ENCODE measurements at regions not wholly inside any gene's neighbourhood (a gene's known extent, or its start where the extent isn't known, plus 50 kb on each side); places are given as distances from the start of the nearest gene placed in this dataset.

DNA sequence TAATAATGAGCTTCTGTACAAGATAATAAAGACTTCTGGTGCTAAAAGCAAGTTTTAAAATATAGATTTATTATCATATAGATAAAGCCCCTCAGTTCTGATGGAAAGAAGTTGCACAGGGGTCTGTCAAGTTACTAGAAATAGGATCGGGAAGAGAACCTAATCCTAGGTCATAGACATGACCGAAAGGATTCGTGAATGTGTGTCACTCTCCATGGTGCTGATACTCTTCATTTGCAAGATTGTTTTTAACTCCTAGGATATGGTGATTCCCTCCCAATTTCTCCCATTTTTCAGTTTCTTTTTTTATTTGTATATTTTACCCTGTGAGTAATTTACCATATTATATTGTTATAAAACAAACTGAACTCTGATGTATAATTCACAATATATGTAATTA is 58.9 kb upstream of the CTNNA2 start:
- intact Hi-C loops (cut with micrococcal nuclease): no loop called here
- Mint-ChIP-seq H3K36me3 (ENCODE audit: low read depth) (no peaks in the 10 kb centered on the region), H3K9me3 (peaks cover 13% of the 10 kb centered on the region), H3K27ac (no peak overlapping the region), H3K4me3 (ENCODE audit: low read depth) (no peak overlapping the region), H3K27me3 (ENCODE audit: low read depth) (no peaks in the 10 kb centered on the region), H3K4me1 (ENCODE audit: low read depth) (no peaks in the 10 kb centered on the region)
- DNase-seq (ENCODE audit: low spot score): no peak

DNA sequence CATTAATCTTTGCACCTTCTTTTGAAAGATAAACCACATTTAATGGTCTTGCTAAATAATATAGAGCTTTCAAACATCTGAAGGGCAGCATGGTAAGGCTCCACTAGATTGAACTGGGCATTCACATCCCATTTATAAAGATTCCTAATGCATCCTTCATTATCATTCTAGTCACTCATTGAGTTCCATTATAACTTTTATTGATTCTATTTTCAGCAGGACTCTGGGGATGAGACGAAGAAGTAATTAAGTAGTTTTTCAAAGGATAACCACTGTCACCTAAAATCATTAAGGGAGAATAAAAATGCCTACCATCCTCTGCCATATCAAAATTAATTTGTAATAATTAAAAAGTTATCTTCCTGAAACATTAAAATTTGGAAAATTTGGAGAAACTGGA is 60.2 kb upstream of the CTNNA2 start:
- Mint-ChIP-seq H3K9me3 (peaks cover 19% of the 10 kb centered on the region), H3K36me3 (ENCODE audit: low read depth) (no peaks in the 10 kb centered on the region), H3K27me3 (ENCODE audit: low read depth) (no peaks in the 10 kb centered on the region), H3K4me3 (ENCODE audit: low read depth) (no peak overlapping the region), H3K27ac (no peak overlapping the region), H3K4me1 (ENCODE audit: low read depth) (no peaks in the 10 kb centered on the region)
- no peak for DNase-seq (ENCODE audit: low spot score)
- intact Hi-C loops (cut with micrococcal nuclease): no loop called here

DNA sequence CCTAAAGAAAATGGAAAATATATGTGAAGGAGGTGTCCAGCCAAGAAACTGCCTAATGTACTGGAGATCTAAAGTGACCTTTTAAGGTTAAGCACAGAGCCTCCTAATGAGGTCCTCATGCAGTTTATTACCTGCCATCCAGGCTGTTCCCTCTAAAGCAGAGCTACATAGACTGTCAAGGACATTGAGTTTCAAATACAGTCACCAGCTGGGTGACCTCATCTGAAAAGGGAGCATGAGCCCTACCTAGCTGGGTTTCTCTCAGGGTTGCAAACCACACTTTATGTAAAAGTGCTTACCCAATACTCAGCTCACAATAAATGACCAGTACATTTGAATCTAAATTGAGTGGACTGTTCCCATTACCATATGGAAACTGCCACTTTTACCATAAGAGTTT is 65.4 kb upstream of the CTNNA2 start:
- Mint-ChIP-seq H3K27me3 (ENCODE audit: low read depth) (no peaks in the 10 kb centered on the region), H3K9me3 (peaks cover 23% of the 10 kb centered on the region), H3K27ac (no peak overlapping the region), H3K4me1 (ENCODE audit: low read depth) (no peaks in the 10 kb centered on the region), H3K4me3 (ENCODE audit: low read depth) (no peak overlapping the region), H3K36me3 (ENCODE audit: low read depth) (no peaks in the 10 kb centered on the region)
- intact Hi-C loops (cut with micrococcal nuclease): no loop called here
- DNase-seq (ENCODE audit: low spot score): no peak

DNA sequence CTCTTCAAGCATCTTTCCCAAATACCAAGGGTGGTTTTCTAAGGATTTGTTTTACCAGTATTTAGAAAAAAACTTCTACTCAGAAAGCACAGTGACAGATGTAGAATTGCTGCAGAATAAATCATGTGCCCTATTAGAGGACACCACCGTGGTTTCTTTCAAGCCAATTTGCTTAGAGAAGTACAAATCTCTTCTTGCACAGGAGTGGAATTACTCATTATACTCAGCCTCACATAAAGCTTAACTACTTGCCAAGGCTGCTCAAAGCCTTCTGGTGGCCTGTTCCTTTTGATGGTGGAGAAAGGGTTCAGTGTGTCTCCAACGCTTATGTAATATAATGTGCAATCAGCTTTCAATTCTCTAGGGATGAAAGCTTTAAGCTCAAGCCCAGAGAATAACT is 66.5 kb upstream of the CTNNA2 start:
- DNase-seq (ENCODE audit: low spot score): no peak
- Mint-ChIP-seq H3K4me3 (ENCODE audit: low read depth) (no peak overlapping the region), H3K27ac (no peak overlapping the region), H3K27me3 (ENCODE audit: low read depth) (no peaks in the 10 kb centered on the region), H3K9me3 (peaks cover 26% of the 10 kb centered on the region), H3K4me1 (ENCODE audit: low read depth) (no peaks in the 10 kb centered on the region), H3K36me3 (ENCODE audit: low read depth) (no peaks in the 10 kb centered on the region)
- intact Hi-C loops (cut with micrococcal nuclease): no loop called here

DNA sequence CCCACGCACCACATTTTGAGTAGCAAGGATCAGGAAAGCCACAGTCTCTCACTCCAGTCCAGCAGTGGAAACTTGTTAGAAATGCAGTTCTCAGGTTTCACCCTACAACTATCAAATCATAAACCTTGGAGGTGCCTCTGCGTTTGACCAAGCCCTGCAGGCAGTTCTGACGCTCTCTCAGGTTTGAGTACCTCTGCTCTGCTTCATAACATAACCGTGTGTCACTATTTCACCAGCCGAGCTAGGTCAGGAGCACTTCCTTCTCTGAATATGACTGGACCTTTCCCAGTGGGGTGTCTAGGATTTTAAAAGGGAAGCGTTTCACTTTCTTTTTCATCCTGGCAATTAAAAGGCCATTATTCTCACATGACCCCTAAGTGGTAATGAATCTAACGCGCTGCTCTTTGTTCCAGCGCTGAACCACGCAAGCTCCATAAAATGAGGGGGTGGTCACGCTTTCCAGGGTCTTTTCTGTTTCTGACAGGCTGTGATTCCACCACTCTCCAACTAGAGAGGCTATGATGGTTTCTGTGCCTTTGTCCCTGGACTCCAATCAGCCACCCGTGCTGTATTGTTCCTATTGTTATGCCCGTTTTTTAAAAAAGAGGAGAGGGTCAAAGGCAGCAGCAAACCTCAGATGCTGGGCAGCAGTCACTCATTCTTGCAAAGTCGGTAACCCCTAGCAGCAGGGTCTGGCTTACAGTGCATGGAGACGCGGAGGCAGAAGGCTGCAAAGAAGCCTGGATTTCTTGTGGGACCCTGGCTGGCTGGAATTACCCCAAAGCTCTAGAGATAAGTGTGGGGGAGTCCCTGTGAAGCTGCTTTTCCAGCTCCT is 75.2 kb upstream of the CTNNA2 start:
- intact Hi-C loops (cut with micrococcal nuclease): no loop called here
- H3K9me3 Mint-ChIP-seq: peaks cover 26% of the 10 kb centered on the region
- H3K27ac Mint-ChIP-seq: no peak overlapping the region
- no peaks in the 10 kb centered on the region for H3K27me3 Mint-ChIP-seq (ENCODE audit: low read depth)
- DNase-seq (ENCODE audit: low spot score): no peak
- H3K4me1 Mint-ChIP-seq (ENCODE audit: low read depth): no peaks in the 10 kb centered on the region
- H3K4me3 Mint-ChIP-seq (ENCODE audit: low read depth): no peak overlapping the region
- no peaks in the 10 kb centered on the region for H3K36me3 Mint-ChIP-seq (ENCODE audit: low read depth)

DNA sequence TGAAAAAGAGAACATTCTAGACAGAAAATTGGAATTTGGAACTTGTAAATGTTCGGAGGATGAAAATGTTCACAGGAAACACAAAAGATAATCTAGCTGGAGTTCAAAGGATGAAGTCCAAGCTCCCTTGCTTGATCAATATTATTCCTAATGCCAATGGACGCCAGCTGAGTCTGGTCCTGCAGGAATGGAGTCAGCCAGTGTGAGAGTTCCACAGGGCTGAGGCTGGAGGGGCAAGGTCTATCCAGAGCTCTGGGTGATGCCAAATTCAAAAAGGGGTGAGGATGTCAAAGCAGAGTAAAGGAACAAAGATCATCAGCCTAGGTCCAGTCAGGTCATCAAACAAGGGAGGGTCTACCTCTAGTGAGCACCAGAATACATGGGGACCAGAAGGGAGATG is 78.5 kb upstream of the CTNNA2 start:
- Mint-ChIP-seq H3K9me3 (peaks cover 22% of the 10 kb centered on the region), H3K4me1 (ENCODE audit: low read depth) (no peaks in the 10 kb centered on the region), H3K36me3 (ENCODE audit: low read depth) (no peaks in the 10 kb centered on the region), H3K4me3 (ENCODE audit: low read depth) (no peak overlapping the region), H3K27ac (no peak overlapping the region), H3K27me3 (ENCODE audit: low read depth) (no peaks in the 10 kb centered on the region)
- DNase-seq (ENCODE audit: low spot score): no peak
- intact Hi-C loops (cut with micrococcal nuclease): no loop called here

DNA sequence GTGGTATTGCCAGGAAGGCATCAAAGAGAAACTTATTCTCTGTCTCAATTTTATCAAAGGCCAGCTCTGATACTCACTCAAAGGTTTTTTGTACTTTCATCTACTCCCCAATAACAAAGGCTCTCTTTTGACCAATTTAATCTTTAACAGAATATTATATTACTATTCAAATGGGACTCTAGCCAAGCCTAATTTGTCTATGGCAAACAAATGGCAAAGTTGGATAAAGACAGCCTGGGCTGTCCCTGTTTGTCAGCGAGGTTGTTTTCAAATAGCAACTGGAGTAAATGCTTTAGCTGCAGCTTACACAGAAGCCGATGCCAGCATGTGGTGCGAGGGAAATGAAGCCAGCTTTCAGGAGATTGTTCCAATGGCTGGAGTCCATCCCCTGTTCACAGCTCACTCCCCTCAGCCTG is 80.1 kb upstream of the CTNNA2 start:
- H3K4me1 Mint-ChIP-seq (ENCODE audit: low read depth): no peaks in the 10 kb centered on the region
- H3K27ac Mint-ChIP-seq: no peak overlapping the region
- intact Hi-C loops (cut with micrococcal nuclease): no loop called here
- DNase-seq (ENCODE audit: low spot score): no peak
- H3K9me3 Mint-ChIP-seq: peaks cover 21% of the 10 kb centered on the region
- no peaks in the 10 kb centered on the region for H3K36me3 Mint-ChIP-seq (ENCODE audit: low read depth)
- H3K27me3 Mint-ChIP-seq (ENCODE audit: low read depth): no peaks in the 10 kb centered on the region
- H3K4me3 Mint-ChIP-seq (ENCODE audit: low read depth): no peak overlapping the region

DNA sequence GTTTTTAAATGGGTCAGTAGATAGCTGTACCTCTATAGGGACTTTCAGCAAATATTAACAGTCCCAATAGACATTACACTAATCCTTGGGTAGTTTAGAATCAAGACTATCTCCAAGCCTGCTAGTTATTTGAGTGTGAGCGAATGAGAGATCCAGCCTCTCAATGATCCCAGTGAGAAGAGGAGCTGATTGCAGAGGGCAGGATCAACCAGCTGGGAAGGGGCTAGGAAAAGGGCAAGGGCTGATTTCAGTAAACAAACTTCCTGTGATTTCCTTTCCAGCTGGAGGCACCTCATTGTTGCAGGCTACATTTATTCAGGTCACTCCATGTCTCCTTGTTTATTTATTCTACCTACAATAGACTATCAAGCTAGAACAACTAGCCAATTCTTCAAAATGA is 84.1 kb upstream of the CTNNA2 start:
- intact Hi-C loops (cut with micrococcal nuclease): no loop called here
- H3K27me3 Mint-ChIP-seq (ENCODE audit: low read depth): no peaks in the 10 kb centered on the region

DNA sequence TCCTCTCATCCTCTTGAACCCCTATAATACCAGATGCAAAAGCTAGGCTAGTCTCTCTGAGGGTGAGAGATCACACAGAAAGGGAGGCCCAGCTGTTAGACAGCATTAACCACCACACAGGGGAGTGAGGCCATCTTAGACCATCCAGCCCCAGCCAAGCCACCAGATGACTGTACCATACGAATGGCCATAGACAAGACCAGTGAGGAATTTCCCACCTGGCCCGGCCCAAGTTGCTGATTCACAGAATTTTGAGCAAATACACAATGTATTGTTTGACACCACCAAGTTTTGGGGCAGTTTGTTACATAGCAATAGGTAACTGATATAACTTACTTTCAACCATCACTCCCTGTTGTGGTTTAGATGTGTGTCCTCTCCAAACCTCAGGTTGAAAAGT is 98.2 kb upstream of the CTNNA2 start:
- no peak for DNase-seq (ENCODE audit: low spot score)
- H3K9me3 Mint-ChIP-seq: peaks cover 39% of the 10 kb centered on the region
- H3K27ac Mint-ChIP-seq: no peak overlapping the region
- no peaks in the 10 kb centered on the region for H3K4me1 Mint-ChIP-seq (ENCODE audit: low read depth)
- intact Hi-C loops (cut with micrococcal nuclease): no loop called here
- no peak overlapping the region for H3K4me3 Mint-ChIP-seq (ENCODE audit: low read depth)
- H3K36me3 Mint-ChIP-seq (ENCODE audit: low read depth): no peaks in the 10 kb centered on the region
- H3K27me3 Mint-ChIP-seq (ENCODE audit: low read depth): no peaks in the 10 kb centered on the region

More for the DNA sequence above, 84.1 kb upstream of the CTNNA2 start:
- Mint-ChIP-seq H3K36me3 (ENCODE audit: low read depth) (no peaks in the 10 kb centered on the region), H3K4me1 (ENCODE audit: low read depth) (no peaks in the 10 kb centered on the region), H3K27ac (no peak overlapping the region), H3K4me3 (ENCODE audit: low read depth) (no peak overlapping the region), H3K9me3 (peaks cover 13% of the 10 kb centered on the region)
- no peak for DNase-seq (ENCODE audit: low spot score)

DNA sequence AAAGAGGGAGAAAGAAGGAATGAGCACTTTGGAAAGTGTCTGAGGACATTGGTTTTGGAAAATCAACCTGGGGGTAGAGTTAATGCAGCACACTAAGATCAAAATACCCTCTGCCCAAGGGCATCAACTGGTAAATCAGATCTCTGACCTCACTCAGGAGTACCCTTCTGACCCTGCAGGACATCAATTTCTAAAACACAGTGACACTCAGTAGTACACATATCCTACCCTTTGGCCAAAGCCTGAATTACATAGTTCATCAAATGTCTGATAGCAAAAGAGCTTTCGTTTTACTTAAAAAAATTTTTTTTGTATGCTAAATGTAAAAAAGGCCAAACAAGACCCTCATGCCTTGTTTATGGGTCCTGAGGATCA is 118.4 kb upstream of the CTNNA2 start:
- Mint-ChIP-seq H3K36me3 (ENCODE audit: low read depth) (no peaks in the 10 kb centered on the region), H3K4me3 (ENCODE audit: low read depth) (no peak overlapping the region), H3K4me1 (ENCODE audit: low read depth) (no peaks in the 10 kb centered on the region), H3K9me3 (peaks cover 30% of the 10 kb centered on the region), H3K27ac (no peak overlapping the region), H3K27me3 (ENCODE audit: low read depth) (no peaks in the 10 kb centered on the region)
- intact Hi-C loops (cut with micrococcal nuclease): no loop called here
- DNase-seq (ENCODE audit: low spot score): no peak

DNA sequence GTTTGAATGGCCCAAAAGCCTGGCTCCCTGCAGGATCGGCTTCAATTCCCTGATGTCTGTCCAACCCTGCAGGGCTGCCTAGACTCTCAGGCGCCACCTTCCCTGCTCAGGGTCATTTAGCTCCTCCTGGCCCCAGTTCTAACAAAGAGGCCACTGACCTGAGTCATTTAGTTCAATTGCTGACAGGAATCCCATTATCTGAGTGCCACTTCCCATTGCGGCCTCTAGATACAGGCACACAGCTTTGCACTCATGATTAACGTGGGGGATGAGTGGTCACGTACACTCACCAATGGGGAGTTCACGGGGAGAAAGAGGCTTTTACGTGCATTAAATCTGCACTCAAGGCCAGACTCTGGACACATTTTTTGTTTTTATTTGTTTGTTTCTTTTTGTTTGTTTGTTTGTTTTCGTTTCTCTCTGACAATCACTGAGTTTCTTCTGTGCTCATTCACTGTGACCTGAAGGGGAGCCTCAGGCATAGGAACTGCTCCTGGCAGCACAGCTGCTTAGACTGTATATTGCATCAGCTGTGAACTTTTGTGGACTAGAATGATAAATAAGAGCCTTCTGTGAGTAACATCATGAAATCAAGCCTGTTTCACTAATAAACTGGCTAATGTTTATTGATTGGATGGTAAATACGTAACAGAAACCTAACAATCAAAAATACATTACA is 118.9 kb upstream of the CTNNA2 start:
- Mint-ChIP-seq H3K4me3 (ENCODE audit: low read depth) (no peak overlapping the region), H3K36me3 (ENCODE audit: low read depth) (no peaks in the 10 kb centered on the region)

DNA sequence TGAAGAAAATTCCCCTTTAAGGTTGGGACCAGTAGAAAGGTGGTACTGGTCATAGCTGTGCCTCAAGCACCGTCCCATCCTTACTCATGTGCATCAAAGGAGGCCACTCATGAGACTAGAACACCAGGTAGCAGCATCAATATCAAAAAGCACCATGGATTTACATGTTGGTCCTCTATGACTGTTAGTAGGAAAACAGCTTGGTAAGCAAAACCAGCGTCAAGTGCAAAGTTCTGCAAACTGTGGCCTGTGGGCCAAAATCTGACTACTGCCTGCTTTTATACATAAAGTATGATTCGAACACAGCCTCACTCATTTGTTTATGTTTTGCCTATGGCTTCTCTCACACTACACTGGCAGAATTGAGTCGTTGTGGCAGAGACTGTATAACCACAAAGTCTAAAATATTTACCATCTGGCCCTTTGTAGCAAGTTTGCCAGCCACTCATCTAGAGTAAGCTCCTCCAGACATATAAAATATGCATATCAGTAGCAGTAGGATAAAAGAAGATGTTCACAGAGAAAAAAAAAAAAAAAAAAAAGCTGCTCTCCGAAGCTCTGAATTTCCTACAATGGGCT is 119.7 kb upstream of the CTNNA2 start:
- Mint-ChIP-seq H3K27me3 (ENCODE audit: low read depth) (no peaks in the 10 kb centered on the region), H3K9me3 (peaks cover 41% of the 10 kb centered on the region), H3K36me3 (ENCODE audit: low read depth) (no peaks in the 10 kb centered on the region), H3K4me3 (ENCODE audit: low read depth) (no peak overlapping the region), H3K4me1 (ENCODE audit: low read depth) (no peaks in the 10 kb centered on the region), H3K27ac (no peak overlapping the region)
- intact Hi-C loops (cut with micrococcal nuclease): no loop called here
- no peak for DNase-seq (ENCODE audit: low spot score)

More for the DNA sequence above, 118.9 kb upstream of the CTNNA2 start:
- intact Hi-C loops (cut with micrococcal nuclease): no loop called here
- Mint-ChIP-seq H3K27me3 (ENCODE audit: low read depth) (no peaks in the 10 kb centered on the region), H3K9me3 (peaks cover 35% of the 10 kb centered on the region), H3K4me1 (ENCODE audit: low read depth) (no peaks in the 10 kb centered on the region), H3K27ac (no peak overlapping the region)
- DNase-seq (ENCODE audit: low spot score): no peak

DNA sequence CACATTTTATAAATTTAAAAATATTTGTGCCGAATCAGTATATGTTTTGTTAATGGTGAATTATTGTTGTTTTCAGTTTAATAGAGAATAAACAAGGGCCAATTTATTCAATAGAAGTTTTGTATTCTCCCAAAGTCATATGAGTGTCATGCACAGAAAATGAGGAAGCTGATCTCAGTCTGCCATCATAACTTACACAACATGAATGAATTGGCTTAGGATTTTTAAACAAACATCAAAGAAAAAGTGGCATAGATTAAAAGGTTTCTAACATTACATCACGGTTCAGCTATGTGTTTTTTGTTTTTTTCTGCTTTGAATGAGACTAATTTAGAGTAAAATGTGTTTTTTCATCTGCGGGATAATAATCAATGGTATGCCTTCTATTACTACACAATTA is 123.4 kb upstream of the CTNNA2 start:
- intact Hi-C loops (cut with micrococcal nuclease): no loop called here
- Mint-ChIP-seq H3K27ac (no peak overlapping the region), H3K36me3 (ENCODE audit: low read depth) (no peaks in the 10 kb centered on the region), H3K27me3 (ENCODE audit: low read depth) (no peaks in the 10 kb centered on the region), H3K4me3 (ENCODE audit: low read depth) (no peak overlapping the region), H3K4me1 (ENCODE audit: low read depth) (no peaks in the 10 kb centered on the region), H3K9me3 (peaks cover 53% of the 10 kb centered on the region)
- DNase-seq (ENCODE audit: low spot score): no peak
